HG03378 (cell line): ENCODE measurements at regions not wholly inside any gene's neighbourhood (a gene's known extent, or its start where the extent isn't known, plus 50 kb on each side); places are given as distances from the start of the nearest gene placed in this dataset.

Experiments
- ATAC-seq: cut with Tn5 transposase; IDR thresholded peaks from one replicate; pipeline ENCODE4 v1.9.1; 2021; ENCODE audit warnings: mild to moderate bottlenecking, moderate library complexity; ENCODE audit not compliant: unreplicated experiment

- no peak for ATAC-seq
These were observed 862.6 kb downstream of the USP25 start for GRCh38 chr21:16592381-16592780.

- ATAC-seq, result no peak
These were observed 864.4 kb downstream of the USP25 start for GRCh38 chr21:16594191-16594590.

GRCh38 chr21:16596369-16596768 lies 866.6 kb downstream of the USP25 start:
- no peak for ATAC-seq

- ATAC-seq, result no peak
These were observed 868.0 kb downstream of the USP25 start for GRCh38 chr21:16597753-16598152.

GRCh38 chr21:16605597-16605996 lies 875.8 kb downstream of the USP25 start:
- ATAC-seq, result no peak

- no peak for ATAC-seq
These were observed 876.5 kb downstream of the USP25 start for GRCh38 chr21:16606271-16606670.

GRCh38 chr21:16608209-16608830 lies 878.5 kb downstream of the USP25 start:
- no peak for ATAC-seq

GRCh38 chr21:16619281-16619680 lies 889.5 kb downstream of the USP25 start:
- no peak for ATAC-seq

- no peak for ATAC-seq
These were observed 891.1 kb downstream of the USP25 start for GRCh38 chr21:16620786-16621320.

GRCh38 chr21:16624479-16625118 lies 888.2 kb upstream of the CXADR start:
- no peak for ATAC-seq

- ATAC-seq, result no peak
These were observed 887.4 kb upstream of the CXADR start for GRCh38 chr21:16625491-16625890.

GRCh38 chr21:16633831-16634459 lies 878.9 kb upstream of the CXADR start:
- ATAC-seq, result no peak

- ATAC-seq, result no peak
These were observed 878.3 kb upstream of the CXADR start for GRCh38 chr21:16634515-16634914.

GRCh38 chr21:16640297-16641027 lies 872.4 kb upstream of the CXADR start:
- ATAC-seq, result no peak

- no peak for ATAC-seq
These were observed 870.5 kb upstream of the CXADR start for GRCh38 chr21:16642353-16642752.

- no peak for ATAC-seq
These were observed 868.2 kb upstream of the CXADR start for GRCh38 chr21:16644685-16645084.

- ATAC-seq, result no peak
These were observed 862.0 kb upstream of the CXADR start for GRCh38 chr21:16650714-16651366.

GRCh38 chr21:16651956-16652355 lies 860.9 kb upstream of the CXADR start:
- ATAC-seq, result no peak

GRCh38 chr21:16663436-16663835 lies 849.4 kb upstream of the CXADR start:
- ATAC-seq, result no peak

GRCh38 chr21:16667395-16667794 lies 845.4 kb upstream of the CXADR start:
- ATAC-seq, result no peak

GRCh38 chr21:16674949-16675348 lies 837.9 kb upstream of the CXADR start:
- ATAC-seq, result no peak
